Gastroesophageal sphincter (tissue), 3 donors: ENCODE measurements at regions not wholly inside any gene's neighbourhood (a gene's known extent, or its start where the extent isn't known, plus 50 kb on each side); places are given as distances from the start of the nearest gene placed in this dataset.

ENCODE experiments used
- CTCF ChIP-seq, 4 experiments: fragments of 200-600 bp in 2 of 4; fragments of 450-650 bp in 2 of 4; sonication (generic) in 1 of 4; IDR thresholded peaks; one replicate each; pipeline ENCODE4 v1.5.1; 2017 to 2019; ENCODE audit warnings: antibody characterized with exemption in 4 of 4, mild to moderate bottlenecking in 2 of 4, moderate library complexity in 2 of 4
- POLR2A ChIP-seq, 2 donors: fragments of 450-650 bp; IDR thresholded peaks; one replicate each; pipeline ENCODE4 v1.6.1; 2017; ENCODE audit warnings: antibody characterized with exemption in 2 of 2, mild to moderate bottlenecking in 2 of 2, moderate library complexity in 1 of 2

GRCh38 chr2:195313962-195314361 is 343.1 kb upstream of the SLC39A10 start:
- no peak for TF ChIP-seq CTCF (IDR thresholded peaks at IDR 0.05)
- TF ChIP-seq POLR2A (IDR thresholded peaks at IDR 0.05), result no peak
